Panc1 (cell line): ENCODE measurements at regions not wholly inside any gene's neighbourhood (a gene's known extent, or its start where the extent isn't known, plus 50 kb on each side); places are given as distances from the start of the nearest gene placed in this dataset.

Source experiments
- ATAC-seq: fragments of 200-7000 bp; cut with Tn5 transposase; 2 replicates; pipeline ENCODE4 v1.9.1; 2020; ENCODE audit warnings: mild to moderate bottlenecking, moderate library complexity
- BruUV-seq: library from RNA; stranded (reverse); fragments of 400-500 nt; replicated peaks from 2 replicates; lab custom pipeline; 2021; lab: Mats Ljungman, UMichigan
- CTCF ChIA-PET: fragments of 300-600 bp; sonication (Branson Sonifier 250); formaldehyde crosslinking; loops from one replicate; lab custom pipeline; 2022; ENCODE audit warnings: antibody characterized with exemption; lab: Charles Lee
- POLR2A ChIA-PET: fragments of 300-600 bp; sonication (Branson Sonifier 250); formaldehyde crosslinking; loops from one replicate; lab custom pipeline; 2022; ENCODE audit warnings: antibody characterized with exemption; lab: Charles Lee
- DNase-seq: peaks from one replicate; pipeline ENCODE4 v3.0.0-alpha.2; 2010; ENCODE audit warnings: low read depth, low spot score
- H3K27ac ChIP-seq: 2 replicates; pipeline ENCODE4 v1.5.1; 2011; ENCODE audit warnings: mild to moderate bottlenecking, low read length, inconsistent platforms
- H3K27me3 ChIP-seq: fragments of 200-500 bp; sonication (Bioruptor generic); 2 replicates; pipeline ENCODE4 v1.6.0; 2014; ENCODE audit warnings: low read length, inconsistent platforms; ENCODE audit not compliant: control insufficient read depth, insufficient read depth
- H3K36me3 ChIP-seq: fragments of 200-500 bp; sonication (Bioruptor generic); 2 replicates; pipeline ENCODE4 v1.5.1; 2014; ENCODE audit warnings: inconsistent platforms, mild to moderate bottlenecking, low read length, moderate library complexity; ENCODE audit not compliant: control insufficient read depth, insufficient read depth
- H3K4me1 ChIP-seq: 2 replicates; pipeline ENCODE4 v1.5.1; 2011; ENCODE audit warnings: inconsistent platforms, mild to moderate bottlenecking, low read length, moderate library complexity; ENCODE audit not compliant: control insufficient read depth, insufficient read depth
- H3K4me3 ChIP-seq, 2 experiments: 2 replicates each; pipeline ENCODE4 v1.5.1; 2011 to 2012; ENCODE audit warnings: low read depth in 2 of 2, low read length in 2 of 2, mild to moderate bottlenecking in 2 of 2, inconsistent platforms in 1 of 2, moderate library complexity in 1 of 2
- H3K9me3 ChIP-seq: fragments of 200-500 bp; sonication (Bioruptor generic); 2 replicates; pipeline ENCODE4 v1.5.1; 2014; ENCODE audit warnings: low read depth, mild to moderate bottlenecking, inconsistent platforms, low read length, moderate library complexity; ENCODE audit not compliant: control insufficient read depth, insufficient read depth
- CTCF ChIP-seq: fragments of 450-650 bp; IDR thresholded peaks from 2 replicates; pipeline ENCODE4 v1.5.1; 2017; ENCODE audit warnings: mild to moderate bottlenecking
- POLR2AphosphoS5 ChIP-seq: IDR thresholded peaks from 2 replicates; pipeline ENCODE4 v1.6.1; 2012; ENCODE audit warnings: mild to moderate bottlenecking, low read depth, low read length, moderate library complexity
- REST ChIP-seq, 2 experiments: IDR thresholded peaks; 2 replicates each; pipeline ENCODE4 v1.6.1; 2011 to 2012; ENCODE audit warnings: low read depth in 2 of 2, control low read depth in 1 of 2, low read length in 1 of 2, mild to moderate bottlenecking in 1 of 2, moderate library complexity in 1 of 2; ENCODE audit not compliant: insufficient read depth in 1 of 2
- SIN3A ChIP-seq: IDR thresholded peaks from 2 replicates; pipeline ENCODE4 v1.6.1; 2012; ENCODE audit warnings: low read depth, mild to moderate bottlenecking, low read length, moderate library complexity, borderline replicate concordance; ENCODE audit not compliant: insufficient read depth
- TCF7L2 ChIP-seq: IDR thresholded peaks from 2 replicates; pipeline ENCODE4 v1.6.1; 2011; ENCODE audit warnings: mild to moderate bottlenecking, low read depth, low read length, inconsistent platforms
- in situ Hi-C: cut with HindIII; loops from 2 replicates; pipeline ENCODE4 v1.10.0; 2016; ENCODE audit warnings: low sequenced_read_pairs, low pct_unique_long_range_greater_than_20kb
- intact Hi-C: fragments of 100-400 bp; cut with micrococcal nuclease; formaldehyde crosslinking; loops from one replicate; pipeline ENCODE4 v1.10.0; 2022; ENCODE audit not compliant: unreplicated experiment

GRCh38 chr5:167812871-167813270 is 478.6 kb upstream of the WWC1 start:
- H3K36me3 ChIP-seq, result no peaks in the 10 kb centered on the region
- POLR2A ChIA-PET, result no interaction called here
- CTCF ChIA-PET, result interaction anchor here (0.6 kb wide), 1 partner anchor 152 kb away, joined by 3 read pairs; no protein-coding TSS in a partner anchor
- DNase-seq (no peak), ATAC-seq (no peak)
- no peak overlapping the region for H3K27ac ChIP-seq
- TF ChIP-seq CTCF (no peak), SIN3A (no peak), TCF7L2 (no peak), POLR2AphosphoS5 (no peak)
- BruUV-seq, result no TSS peak
- H3K4me3 ChIP-seq, result no peak overlapping the region
- H3K9me3 ChIP-seq, result no peaks in the 10 kb centered on the region
- no peaks in the 10 kb centered on the region for H3K27me3 ChIP-seq
- in situ Hi-C loops (no loop called here), intact Hi-C loops (no loop called here)
- H3K4me1 ChIP-seq, result no peaks in the 10 kb centered on the region

DNA sequence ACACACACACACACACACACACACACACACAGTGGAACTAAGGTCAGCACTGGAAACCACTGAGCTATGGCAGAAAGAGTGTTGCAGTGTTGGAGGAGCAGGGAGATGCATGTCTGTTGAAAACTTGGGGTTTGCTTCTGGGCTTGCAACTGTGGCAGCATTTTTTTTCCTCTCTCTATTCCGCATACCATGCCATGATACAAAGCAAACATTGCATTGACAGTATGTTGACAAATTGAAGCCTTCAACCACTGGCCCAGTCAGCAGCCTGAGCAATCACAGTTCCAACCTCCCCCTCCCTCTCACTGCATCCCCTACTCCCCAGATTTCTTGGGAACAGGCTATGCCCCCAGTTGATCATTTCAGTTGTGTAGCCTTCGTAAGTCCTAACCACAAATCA is 478.1 kb upstream of the WWC1 start:
- ATAC-seq (no peak), DNase-seq (no peak)
- no TSS peak for BruUV-seq
- no peak overlapping the region for H3K27ac ChIP-seq
- no peaks in the 10 kb centered on the region for H3K4me1 ChIP-seq
- H3K9me3 ChIP-seq, result no peaks in the 10 kb centered on the region
- TF ChIP-seq REST (IDR thresholded peaks at IDR 0.05; ENCODE audit: insufficient read depth in 1 of 2, low read depth in 2 of 2, low read length in 1 of 2) (no peak), CTCF (no peak), TCF7L2 (no peak), SIN3A (no peak), POLR2AphosphoS5 (no peak)
- no peaks in the 10 kb centered on the region for H3K36me3 ChIP-seq
- no peaks in the 10 kb centered on the region for H3K27me3 ChIP-seq
- ChIA-PET POLR2A (no interaction called here), CTCF (interaction anchor here (0.6 kb wide), 1 partner anchor 152 kb away, joined by 3 read pairs; no protein-coding TSS in a partner anchor)
- intact Hi-C loops (no loop called here), in situ Hi-C loops (no loop called here)
- H3K4me3 ChIP-seq, result no peak overlapping the region
